ENCODE measurements at regions not wholly inside any gene's neighbourhood (a gene's known extent, or its start where the extent isn't known, plus 50 kb on each side); places are given as distances from the start of the nearest gene placed in this dataset.

DNA sequence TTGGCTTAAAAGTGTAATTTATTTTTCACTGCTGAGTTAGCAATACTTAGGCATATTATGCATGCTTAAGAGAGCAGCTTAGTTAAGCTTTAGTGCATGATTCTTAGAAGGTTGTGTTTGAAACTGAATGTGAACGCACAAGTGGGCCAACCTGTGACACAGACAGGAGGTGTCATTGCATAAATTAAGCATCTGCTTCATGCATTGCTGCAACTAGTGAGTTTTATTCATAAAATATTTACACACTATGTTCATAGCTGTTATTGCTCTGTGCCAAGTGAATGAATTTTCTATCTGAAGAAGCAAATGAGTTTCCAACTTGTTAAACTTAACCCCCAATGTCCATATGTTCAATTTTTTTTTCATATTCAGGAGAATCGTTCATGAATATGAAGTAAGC, 806.4 kb downstream of the GALR1 start:
- DNase-seq (ENCODE audit: low read depth in 2 of 2) = no peak

DNA sequence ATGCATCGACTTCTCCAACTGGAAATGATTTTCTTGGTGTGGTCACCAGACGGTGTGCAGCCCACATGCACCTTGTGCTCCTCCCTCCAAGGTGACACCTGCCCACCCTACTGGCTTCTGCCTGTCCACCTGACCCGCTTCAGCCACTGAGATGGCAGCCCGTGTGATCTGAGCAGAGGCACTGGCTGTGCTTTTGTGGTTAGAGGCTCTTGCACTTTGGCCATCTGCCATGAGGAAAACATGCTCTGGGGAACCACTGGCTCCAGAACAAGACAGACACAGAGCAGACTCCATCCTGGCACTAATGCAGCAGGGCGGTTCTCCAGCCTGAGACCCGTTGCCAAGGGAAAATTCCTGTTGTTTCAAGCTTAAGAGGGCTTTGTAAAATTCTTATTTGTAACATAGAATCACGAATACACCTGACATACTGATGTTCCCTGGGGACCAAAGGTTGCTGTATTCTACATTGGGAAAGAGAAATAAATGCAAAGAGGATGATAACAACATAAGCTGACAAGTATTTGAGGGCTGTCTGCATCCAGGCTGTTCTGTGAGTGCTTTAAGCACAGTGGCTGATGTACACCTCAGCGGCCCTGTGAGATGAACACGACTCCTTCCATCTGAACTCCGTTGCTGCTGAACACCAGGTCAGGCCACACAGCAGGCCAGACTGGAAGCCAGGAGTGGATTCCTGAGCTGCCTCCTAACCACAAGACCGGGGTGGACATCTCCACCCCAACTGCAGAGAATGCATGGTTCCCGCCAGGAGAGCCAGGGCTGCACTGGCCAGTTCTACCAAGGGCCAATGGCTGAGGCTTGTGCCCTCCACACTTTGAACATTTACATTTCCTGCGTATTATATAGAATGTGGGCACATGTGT, 820.4 kb downstream of the GALR1 start:
- DNase-seq (ENCODE audit: low read depth in 2 of 2) = no peak

DNA sequence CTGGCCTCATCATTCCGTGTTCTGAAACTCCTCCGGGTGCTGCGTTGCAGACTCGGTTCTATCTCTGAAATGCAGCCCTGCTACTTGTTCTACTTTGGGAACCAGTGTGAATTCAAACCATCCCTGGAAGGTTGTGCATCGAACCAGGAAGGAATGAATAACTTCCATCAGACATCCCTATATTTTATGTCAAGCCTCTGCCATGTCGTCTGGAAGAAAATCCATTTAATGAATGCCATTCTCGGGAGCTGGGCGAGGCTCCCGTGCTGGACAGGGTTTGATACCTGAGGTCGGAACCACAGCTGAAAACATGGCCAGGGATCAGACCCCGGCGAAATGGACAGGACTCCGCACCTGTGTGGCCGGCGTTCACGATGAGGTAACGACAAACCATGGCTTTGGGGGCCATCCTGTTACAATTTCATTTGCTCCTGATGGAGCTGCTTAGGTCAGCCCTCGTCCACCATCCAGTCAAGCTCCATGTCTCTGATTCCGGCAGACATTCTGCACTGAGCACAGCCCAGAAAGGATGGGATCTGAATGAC, 821.6 kb downstream of the GALR1 start:
- no peak for DNase-seq (ENCODE audit: low read depth in 2 of 2)

DNA sequence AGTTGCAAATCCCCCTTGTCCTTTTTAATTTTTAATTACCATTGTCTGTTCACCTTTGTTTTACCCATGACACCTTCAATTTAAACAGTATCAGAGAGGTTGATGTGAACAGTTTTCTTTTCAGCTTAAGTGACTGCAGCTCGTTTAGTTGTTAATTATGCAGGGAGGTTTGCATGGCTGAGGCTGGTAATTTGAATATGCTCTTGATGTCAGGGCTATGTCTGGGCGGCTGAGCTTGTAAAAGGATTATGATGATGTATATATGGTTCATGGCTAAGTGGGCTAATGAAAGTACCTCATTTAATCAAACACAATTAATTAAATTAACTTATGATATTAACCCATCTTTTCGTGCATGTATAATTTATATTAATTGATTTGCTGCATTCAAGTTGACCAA, 822.1 kb downstream of the GALR1 start:
- DNase-seq (ENCODE audit: low read depth in 2 of 2) = no peak

DNA sequence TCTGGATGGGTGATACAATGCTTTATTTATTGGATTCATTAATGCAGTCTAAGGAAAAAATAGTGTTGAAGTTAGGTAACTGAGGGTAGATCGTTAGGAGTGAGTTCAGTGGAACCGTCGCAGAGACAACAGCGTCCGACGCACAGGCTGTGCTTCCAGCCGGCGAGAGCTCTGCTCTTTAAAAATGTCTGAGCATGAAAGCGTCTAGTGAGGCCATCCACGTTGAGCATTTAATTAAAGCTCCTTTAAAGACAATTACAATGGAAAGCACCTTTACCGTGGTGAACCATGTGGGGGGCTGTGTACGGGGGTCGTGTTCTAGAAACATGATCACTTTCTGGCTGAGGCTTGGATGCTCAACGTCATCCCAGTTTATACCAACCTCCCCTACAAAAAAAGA, 822.7 kb downstream of the GALR1 start:
- DNase-seq (ENCODE audit: low read depth in 2 of 2) = no peak

DNA sequence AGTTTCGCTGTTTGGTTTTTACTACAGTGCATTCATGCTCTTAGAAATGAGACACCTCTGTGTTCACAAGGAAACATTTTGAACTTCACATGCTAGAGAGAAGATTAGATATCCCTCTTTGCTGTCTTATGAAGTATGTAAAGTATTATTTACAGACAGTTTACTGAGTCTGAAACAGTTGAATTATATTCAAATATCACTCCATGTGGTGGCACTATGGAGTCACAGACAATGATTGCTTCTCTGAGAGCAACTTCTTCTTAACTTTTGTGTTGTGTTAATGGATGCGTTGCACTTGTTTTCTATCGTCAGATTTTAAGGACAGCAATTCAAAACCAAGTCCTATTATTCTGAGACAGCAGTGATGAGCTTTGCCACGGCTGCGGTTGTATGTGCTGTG, 823.6 kb downstream of the GALR1 start:
- DNase-seq (ENCODE audit: low read depth in 2 of 2) = no peak

DNA sequence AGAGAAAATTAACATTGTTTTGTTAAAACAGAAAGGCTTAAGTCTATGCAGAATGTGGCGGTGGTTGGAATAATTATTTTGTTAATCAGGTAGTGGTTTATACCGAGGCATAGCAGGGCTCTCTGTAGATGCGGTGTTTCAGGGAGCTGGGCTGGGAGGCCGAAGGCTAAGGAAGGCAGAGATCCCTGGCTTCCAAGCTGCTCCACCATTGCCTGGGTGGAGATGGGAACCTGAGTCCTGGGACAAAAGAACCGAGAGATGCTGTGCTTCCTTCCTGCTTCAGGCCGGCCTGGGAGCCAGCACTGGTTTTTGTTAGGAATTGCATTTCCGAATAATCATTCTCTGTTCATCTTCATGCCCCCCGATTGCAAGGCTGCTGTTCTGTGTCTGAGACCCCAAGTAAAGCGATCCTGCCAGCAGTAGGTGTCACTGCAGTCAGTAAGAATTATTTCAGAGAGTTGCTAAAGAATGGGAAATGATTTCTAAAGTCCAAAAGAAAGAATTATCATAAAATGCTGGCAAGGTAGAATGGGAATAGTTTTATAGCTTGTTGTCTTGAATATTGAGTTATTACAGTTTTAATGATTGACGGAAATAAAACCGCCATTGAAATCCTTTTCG, 824.9 kb downstream of the GALR1 start:
- DNase-seq (ENCODE audit: low read depth in 2 of 2) = no peak

DNA sequence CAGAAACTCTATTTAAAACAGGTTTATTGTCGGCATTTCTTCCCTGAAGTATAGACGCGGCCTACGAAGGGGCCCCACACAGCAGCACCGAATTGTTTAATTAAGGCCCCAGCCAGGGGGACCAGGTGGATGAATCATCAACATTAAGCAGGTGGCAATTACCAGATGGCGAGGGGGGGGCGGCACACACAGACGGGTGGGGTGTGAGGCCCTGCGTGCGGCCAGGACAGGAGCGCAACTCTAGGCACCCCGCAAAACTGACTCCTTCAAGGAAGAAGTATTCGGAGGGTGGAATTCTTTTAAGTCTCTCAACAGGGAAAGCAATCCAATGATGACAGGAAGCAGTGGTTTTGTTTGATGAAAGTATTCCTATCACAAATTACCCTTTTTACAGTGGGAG, 830.4 kb downstream of the GALR1 start:
- no peak for DNase-seq (ENCODE audit: low read depth in 2 of 2)

DNA sequence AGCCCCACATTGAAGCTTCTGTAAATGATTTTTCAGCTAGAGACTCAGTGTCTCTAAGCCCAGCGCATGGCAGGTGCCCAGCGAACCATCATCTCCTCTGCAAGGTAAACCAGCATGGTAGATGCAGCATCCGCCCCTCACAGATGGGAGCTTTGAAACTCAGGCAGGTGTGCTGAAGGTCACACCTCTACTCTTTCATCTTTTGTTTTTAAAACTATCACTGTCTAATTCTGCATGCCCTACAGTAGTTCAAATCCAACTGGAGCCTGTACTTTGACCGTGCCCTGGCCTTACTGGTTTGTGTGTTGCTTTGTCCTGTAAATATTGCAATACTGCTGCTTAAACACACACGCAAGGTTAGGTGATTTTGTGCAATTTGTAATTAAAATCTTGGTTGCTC, 831.1 kb downstream of the GALR1 start:
- no peak for DNase-seq (ENCODE audit: low read depth in 2 of 2)

DNA sequence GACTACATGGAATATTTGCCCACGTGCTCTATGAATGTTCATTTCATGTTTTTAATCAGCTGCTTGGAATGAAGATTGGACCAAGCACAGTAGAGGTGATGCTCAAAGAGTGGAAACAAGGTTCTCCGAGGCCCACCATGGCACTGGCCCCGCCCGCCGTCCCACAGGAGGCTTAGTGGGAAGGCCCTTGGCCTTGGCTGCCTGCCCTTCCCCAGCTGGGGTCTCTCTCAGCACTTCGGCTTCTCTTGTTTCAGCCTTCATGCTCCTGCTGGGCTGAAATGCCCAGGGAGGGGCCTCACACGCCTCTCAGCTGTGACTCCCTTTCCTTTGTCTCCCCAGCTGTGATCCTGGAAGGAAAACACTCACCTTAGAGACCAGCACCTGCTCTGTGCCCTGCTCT, 833.2 kb downstream of the GALR1 start:
- DNase-seq (ENCODE audit: low read depth in 2 of 2) = no peak

DNA sequence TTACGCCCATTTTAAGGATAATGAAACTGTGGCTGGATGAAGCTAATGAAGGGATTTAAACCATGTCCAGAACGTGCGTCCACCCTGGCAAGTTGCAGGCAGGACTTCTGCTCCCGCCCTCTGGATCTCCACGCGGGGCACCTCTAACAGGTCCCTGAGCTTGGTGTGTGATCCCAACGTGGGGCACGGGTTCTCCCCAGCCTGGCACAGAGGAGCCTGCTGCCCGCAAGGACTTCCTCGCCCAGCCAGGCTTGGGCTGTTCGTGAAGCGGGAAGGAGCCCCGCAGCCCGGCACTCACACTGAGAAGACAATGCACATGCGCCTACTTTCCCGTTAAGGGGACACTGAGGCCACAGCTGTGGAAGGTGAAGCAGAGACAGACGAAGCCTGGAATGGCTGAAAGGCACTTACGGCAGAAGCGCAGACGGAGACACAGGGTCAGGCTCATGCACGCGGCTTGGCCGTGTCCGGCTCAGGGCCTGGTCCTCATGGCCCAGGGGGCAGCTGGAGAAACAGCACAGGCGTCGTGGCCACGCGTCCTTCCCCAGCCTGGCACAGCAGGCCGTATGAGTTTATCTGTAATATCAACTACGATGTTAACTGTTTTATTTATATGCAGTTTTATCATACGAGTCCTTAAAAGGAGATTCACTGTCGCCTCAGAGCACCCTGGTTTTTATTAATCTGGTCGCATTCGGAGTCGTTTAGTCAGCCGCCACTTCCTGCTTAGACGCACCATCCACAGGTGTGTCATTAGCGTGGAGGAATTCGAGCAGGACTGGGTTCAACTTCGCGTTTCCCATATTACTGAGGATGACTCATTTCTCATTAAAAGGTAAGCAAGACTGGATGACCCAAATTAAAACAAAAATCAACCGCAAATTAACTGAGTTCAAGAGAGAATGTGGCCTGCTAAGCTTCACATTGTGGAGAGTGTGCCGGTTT, 835.9 kb downstream of the GALR1 start:
- DNase-seq (ENCODE audit: low read depth in 2 of 2) = no peak

DNA sequence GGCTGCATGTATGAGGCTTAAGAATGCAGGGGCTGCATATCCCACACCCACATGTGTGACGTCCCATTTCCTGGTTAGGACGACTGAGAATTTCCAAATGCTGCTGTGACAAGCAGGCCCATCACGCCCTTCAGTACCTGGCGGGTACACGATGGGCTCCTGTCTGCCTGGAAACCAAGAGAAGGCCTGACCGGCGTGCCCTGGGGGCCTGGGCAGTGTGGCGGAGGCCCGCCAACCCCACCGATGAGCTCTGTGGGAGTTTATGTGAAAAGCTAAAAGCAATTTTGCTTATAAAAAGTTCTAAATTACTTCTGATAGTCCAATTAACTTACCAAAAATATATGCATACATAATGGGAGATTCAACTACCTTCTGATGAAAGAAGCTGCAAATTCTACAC, 837.3 kb downstream of the GALR1 start:
- DNase-seq (ENCODE audit: low read depth in 2 of 2) = no peak

DNA sequence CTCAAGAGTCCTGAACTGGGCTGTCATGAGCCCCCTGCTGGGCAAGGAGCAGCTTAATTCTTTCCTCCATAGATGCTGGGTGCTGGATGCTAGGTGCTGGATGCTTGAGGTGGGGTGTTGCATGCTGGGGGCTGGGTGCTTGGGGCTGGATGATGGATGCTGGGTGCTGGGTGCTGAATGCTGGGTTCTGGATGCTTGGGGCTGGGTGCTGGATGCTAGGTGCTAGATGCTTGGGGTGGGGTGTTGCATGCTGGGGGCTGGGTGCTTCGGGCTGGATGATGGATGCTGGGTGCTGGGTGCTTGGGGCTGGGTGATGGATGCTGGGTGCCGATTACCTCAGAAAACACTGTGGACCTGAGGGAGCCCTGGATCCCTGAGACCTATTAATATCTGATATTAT, 837.7 kb downstream of the GALR1 start:
- no peak for DNase-seq (ENCODE audit: low read depth in 2 of 2)

DNA sequence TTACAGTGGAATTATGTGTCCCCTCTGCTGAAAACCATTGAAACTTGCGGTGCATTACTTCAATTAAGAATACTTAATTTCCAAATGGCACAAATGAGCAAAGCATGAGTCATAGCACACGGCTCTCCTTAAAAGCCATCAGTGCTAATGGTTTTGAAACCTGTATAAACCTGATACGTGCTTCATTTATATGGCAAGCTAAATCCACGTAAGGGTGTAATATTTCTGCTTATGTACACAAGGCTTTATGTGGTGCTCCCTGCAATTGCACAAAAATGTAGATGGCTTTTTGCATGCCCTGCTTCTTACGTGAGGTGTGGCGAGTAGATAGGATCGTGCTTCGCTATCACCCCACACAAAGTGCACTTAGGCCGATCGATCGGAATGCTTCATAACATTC, 840.9 kb downstream of the GALR1 start:
- DNase-seq (ENCODE audit: low read depth in 2 of 2) = no peak

DNA sequence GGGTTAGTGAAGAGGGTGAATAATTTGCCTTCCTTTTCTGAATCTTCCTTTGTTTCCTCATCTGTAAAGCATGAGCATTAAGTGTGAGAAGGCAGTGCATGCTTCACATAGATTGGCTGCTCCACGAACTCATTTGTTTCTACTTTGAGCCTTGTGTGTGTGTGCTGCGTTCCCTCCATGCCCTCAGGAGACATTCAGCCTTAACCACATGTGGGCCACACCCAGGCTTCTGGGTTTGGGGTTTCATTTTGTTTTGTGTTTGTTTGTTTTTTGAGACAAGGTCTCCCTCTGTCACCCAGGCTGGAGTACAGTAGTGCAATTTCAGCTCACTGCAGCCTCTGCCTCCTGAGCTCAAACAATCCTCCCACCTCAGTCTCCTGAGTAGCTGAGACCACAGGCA, 843.3 kb downstream of the GALR1 start:
- DNase-seq (ENCODE audit: low read depth in 2 of 2) = no peak

DNA sequence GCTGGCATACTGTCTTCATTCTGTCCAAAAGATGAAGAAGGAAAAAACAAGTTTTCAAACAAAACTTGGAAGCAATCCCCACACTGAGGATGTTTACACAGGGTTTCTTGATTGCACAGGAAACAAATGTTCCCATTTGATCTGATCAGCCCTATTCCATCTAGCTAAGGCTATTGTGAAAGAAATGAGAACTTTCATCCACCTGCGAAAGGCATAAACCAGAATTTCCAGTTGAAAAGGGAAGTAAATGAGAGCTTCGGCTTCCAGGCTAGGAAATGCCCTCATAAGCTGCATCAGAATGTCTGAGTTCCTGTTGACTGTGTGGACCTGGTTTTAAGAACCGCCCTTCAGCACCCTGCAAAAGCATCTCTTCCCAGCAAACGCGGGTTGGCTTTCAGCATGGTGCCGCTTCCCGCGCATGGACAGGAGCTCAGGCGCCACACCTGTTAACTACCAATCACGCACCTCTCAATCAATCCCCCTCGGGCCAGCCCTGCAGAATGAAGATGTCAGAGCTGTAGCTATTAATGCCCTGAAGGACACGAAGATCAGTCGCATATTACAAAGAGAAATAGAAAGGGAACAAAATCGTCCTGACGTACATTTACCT, 850.4 kb downstream of the GALR1 start:
- DNase-seq (ENCODE audit: low read depth in 2 of 2) = no peak

DNA sequence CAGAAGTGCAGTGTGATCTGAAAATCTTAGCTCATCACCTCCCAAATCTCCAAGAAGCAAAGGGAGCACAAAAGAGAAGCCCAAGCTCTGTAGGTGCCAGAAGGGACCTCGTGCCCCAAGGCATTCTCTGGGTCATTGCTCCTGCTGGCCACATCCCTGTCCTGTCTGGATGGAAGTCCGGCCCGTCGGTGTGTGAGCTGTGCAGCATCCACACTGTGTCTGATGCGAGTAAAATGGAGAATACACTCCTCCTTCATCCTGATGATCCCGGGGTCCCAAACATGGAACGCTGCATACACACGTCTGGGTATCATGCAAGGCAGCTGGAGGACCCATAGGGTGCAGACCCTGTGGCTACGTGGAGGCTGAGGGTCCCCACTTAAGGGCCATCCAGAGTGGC, 851.4 kb downstream of the GALR1 start:
- no peak for DNase-seq (ENCODE audit: low read depth in 2 of 2)

DNA sequence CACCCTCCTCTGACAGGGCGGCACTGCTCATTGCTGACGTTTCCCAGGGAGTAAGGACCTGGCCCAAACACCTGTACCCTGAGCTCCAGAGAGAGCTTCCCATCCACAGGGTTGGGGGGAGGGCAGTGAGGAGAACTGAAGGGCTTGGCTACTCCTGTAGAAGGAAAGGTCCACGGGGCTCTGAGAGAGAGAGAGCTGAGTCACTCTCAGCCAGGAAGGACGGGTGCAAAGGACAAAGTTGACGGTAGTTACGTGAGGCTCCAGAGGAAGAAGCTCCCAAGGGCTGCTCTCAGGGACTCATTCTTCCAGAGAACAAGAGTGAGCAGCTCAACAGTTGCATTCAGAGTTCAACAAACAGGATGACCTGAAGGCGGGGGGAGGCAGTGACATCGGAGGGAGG, 852.5 kb downstream of the GALR1 start:
- DNase-seq (ENCODE audit: low read depth in 2 of 2) = no peak

DNA sequence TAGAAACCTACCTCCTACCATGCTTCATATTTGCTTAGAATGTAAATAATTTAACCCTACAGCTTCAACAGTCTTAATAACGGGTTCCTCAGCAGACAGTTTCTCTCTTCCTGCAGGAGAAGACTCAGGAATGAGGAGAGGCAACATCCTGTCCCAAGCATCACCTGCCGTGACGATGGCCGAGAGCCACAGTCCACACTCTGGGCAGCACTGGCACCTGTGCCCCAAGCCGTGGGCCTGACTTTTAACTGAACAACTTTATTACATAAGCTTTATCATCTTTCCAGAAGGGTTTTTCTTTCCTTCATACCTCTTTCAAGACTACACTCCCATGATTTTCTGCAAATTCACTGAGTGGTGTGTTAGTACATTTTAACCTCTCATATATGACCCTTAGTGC, 856.0 kb downstream of the GALR1 start:
- DNase-seq (ENCODE audit: low read depth in 2 of 2) = no peak

DNA sequence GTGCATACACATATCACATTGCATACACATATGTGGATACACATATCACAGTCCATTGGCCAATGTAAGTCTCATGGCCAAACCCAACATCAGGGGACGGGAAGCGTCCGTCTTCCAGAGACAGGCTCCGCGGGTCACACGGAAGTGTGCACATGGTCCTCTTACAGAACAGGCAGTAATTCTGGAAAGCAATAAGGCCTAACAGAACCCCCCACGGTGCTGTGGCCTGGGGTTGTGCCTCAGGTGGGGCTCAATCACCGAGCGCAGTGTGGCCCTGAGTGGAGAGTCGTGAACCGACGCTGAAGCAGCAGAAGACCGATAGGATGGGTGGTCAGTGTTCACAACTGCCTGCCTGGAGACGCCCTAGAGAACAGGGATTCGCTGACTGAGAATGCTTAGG, 857.3 kb downstream of the GALR1 start:
- no peak for DNase-seq (ENCODE audit: low read depth in 2 of 2)

DNA sequence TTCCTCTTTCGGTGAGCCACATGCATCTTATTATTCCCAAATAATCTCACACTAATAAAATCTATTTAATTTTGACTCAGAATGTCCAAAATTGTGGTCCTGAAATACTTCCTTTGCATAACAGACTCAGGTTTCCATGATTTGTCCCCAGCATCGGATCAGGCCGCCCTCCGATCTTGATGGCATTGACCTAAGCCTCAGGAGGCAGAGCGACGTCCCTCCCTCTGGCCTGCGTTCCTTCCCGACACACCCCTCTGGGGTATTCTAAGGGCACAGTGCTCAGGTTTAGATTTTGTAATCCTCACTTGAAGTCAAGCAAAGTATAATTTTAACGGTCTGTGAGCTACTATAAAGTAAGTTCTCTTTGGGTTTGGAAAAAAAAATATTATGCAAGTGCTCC, 857.7 kb downstream of the GALR1 start:
- no peak for DNase-seq (ENCODE audit: low read depth in 2 of 2)

DNA sequence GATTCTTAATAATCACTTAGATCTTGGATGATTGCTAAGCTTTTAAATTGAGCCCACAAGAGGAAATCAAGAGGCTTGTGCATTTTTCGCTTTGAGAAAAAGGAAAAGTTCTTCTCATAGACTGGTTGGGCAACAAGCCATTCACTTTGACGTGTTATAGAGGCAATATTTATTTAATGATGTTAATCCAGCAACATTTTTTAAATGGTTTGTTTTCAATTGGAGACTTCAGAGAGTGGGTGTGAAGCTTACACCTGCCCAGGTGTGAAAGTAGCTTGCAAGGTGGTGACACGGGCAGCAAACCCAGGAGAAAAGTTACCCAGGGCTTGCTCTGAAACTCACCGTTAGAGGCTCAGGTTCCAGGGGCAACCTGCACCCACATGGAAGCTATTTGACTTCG, 858.9 kb downstream of the GALR1 start:
- no peak for DNase-seq (ENCODE audit: low read depth in 2 of 2)

All from activated CD4-positive, alpha-beta T cell treated with anti-CD3 and anti-CD28 coated beads for 24 hours (primary cell).